HG02642 (cell line): ENCODE measurements at regions not wholly inside any gene's neighbourhood (a gene's known extent, or its start where the extent isn't known, plus 50 kb on each side); places are given as distances from the start of the nearest gene placed in this dataset.

Experiments
- ATAC-seq: cut with Tn5 transposase; IDR thresholded peaks from one replicate; pipeline ENCODE4 v1.9.1; 2021; ENCODE audit warnings: mild to moderate bottlenecking; ENCODE audit not compliant: unreplicated experiment, poor library complexity

DNA sequence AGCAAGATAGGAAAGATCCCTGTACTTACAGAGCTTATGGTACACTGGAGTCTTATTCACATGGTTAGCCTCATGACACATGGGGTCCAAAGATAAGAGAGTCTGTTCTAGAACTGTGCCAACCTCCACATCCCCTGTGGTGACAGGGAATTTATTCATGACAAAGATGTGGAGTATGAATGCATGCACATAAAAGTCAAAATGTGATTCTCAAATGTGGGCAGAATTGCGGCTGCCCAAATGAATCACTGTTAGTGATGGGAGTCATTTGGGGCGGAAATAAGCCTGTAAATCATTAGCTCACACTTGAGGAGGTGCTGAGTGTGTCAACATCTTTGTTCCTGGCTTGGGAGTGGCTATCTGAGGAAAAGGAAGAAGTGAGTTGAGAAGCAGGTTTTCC, 560.6 kb downstream of the SLC4A3 start:
- no peak for ATAC-seq

DNA sequence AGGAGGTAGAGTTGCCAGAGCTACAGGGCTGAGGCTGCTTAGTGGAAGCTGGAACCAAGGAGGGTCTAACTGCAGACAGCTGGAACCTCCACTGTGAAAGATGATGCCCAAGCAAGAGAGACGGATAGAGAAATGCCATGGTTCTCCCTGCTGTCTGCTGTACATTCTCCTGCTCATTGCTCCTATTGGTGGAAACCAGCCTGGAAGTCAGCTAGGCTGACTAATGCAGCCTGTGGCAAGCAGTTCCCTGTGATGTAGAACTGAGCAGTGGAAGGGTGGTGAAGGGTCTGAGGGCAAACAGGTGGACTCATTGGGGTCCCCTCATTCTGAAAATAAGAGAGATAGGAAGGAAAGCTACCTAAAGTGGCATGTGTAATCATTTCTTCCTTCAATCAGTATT, 563.6 kb downstream of the SLC4A3 start:
- ATAC-seq = no peak

DNA sequence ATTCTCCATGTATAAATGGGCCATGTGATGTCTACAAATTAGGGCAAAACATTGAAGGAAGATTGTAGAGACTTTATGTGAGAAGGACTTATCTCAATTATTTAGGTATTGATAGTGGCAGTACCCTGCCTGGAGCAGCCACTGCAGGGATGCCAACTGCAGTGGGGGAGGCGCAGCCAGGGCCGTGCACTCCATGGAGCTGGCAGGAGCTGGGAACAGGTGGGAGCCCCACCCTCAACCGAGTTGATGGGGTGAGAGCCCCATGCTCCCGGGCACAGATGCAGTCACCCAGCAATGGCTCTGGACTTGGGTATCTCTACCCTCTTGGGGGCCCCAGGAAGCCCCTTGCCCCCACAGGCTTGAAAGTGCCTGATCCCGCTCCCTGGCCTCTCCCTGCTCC, 564.3 kb downstream of the SLC4A3 start:
- ATAC-seq = no peak

DNA sequence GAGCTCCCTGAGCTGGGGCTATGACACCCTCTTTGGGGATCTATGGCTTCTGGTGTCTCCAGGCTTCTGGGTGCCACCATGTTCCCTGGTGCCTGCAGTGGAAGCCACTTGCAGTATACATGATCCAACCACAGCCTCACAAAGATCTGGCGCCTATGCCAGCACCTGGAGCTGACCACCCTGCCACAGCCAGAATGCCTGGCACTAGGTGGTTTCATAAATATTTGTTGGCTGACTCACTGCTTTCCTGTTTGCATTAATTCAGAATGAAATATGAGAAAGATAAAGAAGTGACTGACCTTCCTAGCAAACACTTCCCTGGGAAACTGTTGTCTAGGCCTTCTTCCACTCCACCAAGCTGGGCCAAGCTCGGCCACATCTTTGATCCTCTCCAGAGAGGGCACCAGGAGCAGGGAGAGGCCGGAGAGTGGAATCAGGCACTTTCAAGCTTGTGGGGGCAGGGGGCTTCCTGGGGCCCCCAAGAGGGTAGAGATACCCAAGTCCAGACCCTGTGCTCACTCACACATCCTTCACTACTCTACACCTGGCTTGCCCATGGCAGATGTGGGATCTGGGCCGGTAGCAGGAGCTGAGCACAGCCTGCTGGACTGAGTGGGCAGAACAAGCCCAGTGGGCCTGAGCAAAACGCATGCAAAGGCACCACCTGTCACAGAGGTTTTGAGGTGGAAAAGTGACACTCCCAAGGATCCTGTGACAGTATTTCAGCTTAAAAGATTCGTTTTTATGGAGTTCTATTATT, 565.7 kb downstream of the SLC4A3 start:
- no peak for ATAC-seq

DNA sequence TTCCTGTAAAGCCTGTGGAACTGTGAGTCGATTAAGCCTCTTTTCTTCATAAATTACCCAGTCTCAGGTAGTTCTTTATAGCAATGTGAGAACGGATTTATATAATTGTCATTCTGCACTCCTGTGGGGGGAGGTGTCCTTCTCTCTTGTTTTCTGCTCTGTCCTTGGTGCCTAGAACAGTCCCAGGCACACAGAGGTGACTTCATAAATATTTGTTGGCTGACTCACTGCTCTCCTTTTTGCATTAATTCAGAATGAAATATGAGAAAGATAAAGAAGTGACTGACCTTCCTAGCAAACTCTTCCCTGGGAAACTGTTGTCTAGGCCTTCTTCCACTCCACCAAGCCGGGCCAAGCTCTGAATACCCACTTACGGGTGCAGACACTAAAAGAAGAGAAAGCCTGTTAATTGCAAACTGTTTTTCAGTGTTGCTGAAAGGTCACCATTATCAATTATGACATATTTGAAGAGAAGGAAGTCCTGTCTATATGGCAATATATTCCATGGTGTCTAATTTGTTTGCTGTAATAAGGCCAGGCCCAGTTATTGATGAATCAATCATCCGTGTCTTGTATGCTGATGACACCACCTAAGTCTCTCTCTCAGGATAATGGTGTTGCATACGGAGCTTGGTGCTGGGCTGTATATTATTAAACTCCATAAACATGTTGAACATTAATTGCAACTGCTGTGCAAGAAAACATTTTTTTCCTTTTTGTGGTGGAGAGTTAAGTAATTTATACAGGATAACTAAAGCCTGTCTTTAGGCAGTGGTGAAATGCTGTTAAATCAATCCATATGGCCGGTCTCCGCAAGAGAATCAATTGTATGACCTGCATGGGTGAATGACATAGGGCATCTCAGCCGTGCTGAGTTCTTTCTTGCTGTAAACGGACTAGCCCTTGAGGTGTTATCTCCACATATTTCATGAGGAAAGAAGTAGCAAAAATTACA, 567.5 kb downstream of the SLC4A3 start:
- ATAC-seq = no peak

DNA sequence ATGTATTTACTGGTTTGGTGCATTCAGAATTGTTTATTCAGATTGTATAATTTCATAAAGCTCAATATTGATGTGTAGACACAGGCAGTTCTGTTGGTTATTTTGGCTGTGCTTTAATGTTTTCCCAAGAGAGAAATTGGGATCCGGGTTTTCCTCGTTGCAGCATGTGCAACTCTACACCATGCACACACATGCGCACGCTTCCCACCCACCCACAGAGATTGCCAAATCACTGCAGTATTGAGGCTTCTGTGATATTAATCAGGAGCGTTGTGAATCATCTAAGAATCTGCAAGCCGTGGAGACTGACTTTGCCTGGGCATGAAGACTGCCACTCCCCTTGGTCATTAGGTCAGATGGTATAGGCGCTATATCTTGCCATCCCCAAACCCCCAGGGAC, 571.5 kb downstream of the SLC4A3 start:
- no peak for ATAC-seq

DNA sequence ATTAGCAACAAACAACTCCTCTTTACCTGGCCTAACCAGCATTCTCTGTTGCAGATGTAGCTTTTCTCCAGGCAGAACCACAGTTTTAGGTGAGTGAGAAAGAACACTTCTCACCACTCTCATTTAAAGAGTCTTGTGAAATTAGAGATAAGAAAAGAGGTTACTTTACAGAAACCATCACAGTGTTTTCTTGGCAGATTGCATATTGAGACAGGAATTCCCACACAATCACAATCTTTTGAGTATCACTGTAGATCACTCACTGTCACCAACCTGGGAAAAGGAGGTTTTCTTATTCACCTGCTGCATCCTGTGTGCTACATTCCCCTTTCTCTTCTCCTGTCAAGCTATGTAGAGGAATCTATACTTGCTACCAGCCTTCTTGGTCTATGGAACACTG, 574.6 kb downstream of the SLC4A3 start:
- ATAC-seq = no peak

DNA sequence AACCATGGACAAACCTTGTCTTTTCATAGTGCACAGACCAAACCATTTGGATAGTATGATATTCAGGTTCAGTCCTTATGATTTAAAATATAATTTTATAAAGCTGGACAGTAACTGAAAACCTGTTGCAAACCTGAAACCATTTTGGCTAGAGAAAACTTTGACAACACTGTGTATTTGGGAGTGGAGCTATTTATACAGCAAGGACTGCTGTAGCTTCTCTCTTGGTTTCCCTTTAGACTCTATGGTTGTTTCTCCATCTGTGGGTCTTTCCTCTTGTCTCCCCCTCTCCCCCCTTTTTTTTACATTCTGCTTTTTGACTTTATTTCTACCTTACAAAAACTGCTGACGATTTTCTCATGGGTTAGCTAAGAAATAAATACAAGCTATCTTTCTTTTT, 581.7 kb downstream of the SLC4A3 start:
- no peak for ATAC-seq

DNA sequence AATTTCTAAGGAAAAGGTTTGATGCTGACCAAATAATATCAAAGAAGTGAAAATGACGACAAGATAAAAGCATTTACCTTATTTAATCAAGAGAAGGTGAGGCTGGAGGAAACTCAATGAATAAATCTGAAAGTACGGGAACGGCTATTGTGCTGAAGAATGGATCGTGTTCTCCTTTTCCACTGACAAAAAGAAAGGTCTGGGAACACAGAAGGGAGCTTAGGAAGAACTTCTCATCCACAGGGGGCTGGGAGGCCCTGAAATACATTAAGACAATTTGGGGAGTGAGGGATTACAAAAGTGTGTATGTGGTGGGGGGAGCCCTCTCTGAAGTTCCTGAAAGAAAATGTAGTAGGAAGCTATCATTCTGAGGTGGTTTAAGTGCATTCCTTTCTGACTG, 582.3 kb downstream of the SLC4A3 start:
- ATAC-seq = no peak

DNA sequence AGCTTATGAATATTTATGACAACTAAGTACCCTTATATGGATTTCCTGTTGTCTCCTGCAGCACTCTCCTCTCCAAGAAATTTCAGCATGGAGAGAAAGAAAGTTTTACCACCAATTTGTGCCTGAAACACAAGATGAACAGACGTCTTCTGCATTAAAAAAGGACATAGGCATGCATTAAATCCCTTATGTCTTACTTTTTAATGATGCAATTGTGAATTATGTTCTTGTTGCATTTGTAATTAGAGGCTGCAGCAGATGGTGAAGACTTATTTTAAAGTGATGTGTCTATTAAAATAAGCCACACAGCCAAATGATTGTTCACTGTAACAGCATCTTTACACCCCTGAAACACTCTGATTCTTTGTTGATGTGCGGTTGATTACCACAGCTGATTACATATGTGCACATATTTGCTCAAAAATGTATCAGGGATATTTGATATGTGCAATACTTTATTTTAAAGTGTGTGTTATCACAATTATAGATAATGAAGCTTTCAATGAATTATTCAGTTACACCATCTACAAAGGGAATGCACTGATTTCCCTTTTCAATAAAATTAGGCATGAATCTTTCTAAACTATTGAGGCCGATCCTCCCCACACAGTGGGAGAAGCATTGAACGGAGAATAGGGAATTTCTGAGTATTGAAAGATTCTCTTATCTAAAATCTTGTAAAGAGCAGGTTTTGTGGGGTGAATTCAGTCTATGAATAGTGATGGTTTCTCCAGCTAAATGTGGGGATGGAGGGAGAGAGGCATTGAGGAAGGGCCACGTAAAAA, 585.1 kb downstream of the SLC4A3 start:
- ATAC-seq = no peak

DNA sequence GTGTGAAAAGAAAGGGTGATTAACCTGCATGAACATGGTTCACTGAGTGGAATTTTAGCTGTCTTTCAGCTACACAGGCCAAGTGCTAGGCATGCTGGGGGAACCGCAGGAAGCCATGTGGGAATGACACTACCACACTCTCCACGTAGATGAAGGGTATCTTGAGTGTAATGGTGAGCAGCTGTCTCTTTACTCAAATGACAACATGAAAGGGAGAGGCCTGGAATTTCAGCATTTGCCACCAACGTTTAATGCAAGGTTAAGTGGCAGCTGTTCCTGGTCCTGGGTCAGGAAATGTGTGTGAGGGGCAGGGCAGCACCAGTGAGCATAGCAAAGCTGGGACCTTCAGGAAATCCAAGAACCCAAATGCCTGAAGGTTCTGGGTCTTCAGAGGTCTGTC, 588.4 kb downstream of the SLC4A3 start:
- ATAC-seq = no peak

DNA sequence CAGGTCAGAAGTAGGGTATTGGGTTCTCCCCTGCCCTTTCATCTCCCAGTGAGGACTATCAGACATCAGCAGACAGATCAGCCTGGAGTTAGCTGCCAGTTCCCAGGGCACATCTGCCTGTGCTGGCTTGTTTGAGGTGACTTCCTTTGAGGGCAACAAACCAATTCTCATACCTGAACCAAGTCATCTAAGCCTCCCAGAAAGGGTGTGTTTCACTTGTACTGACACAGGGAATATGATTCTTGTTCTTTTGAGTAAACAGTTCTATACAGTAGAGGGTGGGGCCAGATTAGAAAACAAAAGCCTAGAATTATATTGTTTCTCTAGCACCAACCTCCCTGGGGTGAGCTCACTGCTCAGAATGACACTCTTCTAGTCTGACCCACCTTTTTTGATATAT, 591.9 kb downstream of the SLC4A3 start:
- ATAC-seq = no peak

DNA sequence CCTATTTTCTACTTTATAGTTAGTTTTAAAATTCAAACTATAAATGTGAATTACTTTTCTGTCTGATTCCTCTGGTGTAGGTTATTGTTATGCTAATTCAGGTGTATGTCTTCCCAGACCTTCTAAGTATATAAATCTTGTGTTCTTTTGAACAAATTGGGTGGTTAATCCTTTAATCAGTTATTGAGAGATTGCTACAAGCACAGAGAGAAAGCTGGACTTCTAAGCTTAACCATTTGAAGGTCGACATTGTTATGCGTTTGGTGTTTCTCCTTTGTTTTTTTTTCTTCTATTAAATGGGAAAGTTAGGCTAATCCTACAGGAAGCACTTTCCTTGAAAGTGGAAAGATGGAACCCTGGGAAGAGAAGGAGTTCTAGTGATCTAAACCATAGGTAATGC, 592.6 kb downstream of the SLC4A3 start:
- no peak for ATAC-seq

DNA sequence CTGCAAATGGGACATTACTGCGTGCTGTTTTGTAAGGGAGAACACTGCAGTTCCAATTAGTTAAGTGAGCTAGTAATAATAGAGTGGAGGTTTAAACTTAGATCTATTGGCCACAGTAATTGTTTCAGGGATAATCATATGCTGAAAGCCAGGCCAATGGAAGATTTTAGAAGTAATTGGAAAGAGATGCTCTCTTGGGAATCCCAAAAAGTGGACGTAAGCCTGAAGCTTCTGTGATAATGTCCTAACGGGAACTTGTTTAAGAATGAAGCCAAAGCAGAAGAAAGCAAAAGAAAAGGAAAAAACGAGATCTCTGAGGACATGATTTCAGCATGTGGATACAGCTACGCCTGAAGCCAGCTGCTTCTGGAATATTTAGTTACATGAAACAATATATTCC, 594.6 kb downstream of the SLC4A3 start:
- no peak for ATAC-seq

DNA sequence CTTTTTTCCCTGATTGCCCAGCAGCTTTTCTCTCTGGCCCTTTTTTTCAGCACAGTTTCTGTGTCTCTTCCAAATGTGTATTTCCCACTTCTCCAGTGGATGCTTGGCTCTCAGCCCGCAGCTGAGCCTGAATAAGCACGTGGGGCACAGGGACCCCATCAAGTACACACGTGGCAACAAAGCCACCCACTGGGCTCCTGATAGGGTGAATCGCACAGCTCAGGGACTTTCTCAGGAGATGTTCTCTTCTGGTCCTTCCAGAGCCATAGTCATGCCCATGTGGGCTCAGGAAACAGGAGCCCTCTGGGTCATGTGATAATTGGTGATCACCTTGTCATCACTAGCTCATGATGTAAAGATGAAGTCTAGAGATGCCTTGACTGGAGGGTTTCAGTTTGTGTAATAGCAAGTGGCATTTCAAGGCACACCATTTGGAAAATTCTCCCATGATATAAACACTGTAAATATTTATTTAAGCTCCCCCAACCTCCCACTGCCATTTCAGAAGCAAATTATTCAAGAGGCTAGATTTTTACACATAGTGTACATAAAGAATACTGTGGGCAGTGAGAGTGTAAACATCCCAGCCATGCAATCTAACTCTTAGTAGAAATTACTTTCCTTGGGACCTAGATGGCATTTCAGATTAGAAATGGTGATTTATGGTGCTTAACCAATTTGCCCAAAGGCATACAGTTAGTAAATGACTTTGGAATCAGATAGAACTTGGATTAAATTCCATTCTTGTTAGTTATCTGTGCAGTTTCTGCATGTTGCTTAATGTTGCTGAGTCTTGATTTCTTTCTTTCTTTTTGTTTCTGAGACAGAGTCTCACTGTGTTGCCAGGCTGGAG, 597.5 kb downstream of the SLC4A3 start:
- no peak for ATAC-seq

DNA sequence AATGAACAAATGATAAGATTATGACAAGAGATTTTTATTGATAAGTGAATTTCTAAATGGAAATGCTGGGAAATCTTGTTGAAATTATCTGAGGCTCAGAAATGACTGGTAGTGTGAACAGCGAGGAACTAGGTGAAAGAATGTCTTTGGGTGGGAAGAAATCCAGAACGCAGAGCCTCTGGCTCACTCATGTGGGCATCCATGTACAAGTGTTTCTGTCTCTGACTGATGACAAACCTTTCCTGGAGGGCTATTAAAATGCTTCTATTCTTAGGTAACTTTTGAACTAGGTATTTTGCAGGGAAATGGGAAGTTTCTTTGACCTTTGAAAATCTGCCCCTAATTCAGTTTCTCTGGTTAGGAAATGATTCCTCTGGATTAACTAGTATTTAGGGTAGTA, 598.6 kb downstream of the SLC4A3 start:
- no peak for ATAC-seq

DNA sequence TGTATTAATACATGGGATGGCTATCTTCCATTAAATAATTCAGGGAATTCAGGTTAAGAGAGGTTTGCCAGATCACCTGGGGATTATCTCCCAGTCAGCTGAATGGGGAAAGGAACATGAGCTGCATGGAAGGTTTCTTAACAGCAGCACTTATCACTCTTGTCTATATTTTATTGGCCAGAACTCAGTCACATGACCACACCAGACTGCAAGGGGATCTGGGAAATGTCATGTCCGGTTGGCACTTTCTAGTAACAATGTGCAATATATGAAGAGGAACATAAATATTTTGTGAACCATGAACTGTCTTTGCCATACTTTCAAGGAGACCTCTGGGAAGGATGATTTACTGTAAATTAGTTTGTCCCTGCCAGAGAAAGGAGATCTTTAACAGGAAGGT, 599.1 kb downstream of the SLC4A3 start:
- ATAC-seq = no peak

DNA sequence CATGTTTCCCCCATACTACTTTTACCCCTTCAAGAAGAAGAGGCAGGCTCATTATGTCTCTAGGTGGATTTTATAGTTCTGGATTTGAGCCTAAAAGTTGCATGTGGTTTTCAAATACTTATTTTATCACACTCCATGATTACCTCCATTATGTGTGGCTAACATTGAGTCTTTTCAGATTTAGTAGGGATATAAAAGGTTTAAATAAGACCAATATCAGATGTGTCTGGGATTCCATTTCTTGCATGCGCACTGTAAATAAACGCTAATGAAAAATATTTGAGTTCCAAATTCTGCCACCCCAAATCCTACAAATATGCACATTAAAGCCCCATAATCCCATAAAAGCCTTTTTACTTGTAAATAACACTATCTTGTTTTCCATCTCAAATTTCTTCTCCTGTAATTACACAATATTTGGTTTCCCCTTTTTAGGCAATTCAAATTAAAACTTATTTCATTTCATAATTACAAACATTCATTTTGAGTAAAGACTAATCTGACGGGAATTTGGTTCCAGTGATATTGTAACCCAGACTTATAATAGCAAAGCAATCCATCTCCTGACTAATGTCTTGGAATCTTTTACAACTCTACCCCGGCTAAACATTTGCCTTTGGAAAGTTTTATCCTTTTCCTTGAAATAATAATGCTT, 600.0 kb downstream of the SLC4A3 start:
- ATAC-seq = no peak

DNA sequence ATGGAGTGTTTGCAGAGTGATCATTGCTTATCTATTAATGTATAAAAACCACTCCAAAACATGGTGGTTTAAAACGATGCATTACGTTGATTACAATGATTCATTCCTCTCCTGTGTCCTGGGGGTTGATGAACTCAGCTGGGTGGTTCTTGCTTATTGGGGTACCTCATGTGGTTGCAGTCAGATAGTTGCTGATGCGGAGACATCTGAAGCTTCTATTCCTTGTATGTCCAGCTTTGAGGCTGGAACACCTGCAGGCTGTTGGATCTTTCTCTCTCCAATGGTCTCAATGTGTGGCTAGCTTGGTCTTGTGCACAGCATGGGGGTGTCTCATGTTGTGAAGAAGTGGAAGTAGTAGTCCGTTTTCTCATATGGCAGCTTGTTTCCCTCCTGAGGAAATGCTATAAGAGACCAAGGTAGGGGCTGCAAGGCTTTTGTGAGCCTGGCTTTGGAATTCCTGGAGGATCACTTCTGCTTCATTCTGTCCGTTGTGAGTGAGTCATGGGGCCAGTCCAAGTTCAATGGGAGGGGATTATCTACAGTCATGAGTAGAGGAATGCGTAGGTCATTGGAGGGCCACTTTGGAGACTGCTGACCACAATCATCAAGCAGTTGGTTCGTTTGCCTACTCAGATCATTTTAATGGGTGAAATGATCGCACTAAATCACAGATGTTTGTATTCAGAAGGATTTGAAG, 601.0 kb downstream of the SLC4A3 start:
- ATAC-seq = no peak
